NCI-H128 (cell line): ENCODE measurements at regions not wholly inside any gene's neighbourhood (a gene's known extent, or its start where the extent isn't known, plus 50 kb on each side); places are given as distances from the start of the nearest gene placed in this dataset.
"Not testable (repeated sequence)": the region's sequence is repeated elsewhere in the genome, so short reads cannot be mapped to it uniquely, and the experiment has no call there.

Source experiments
- DNase-seq: peaks from one replicate; lab custom pipeline; 2025; ENCODE audit not compliant: unreplicated experiment; lab: John Stamatoyannopoulos, UW

GRCh38 chr11:112611771-112612170 is 349.4 kb upstream of the NCAM1 start:
- no peak for DNase-seq

GRCh38 chr11:112612250-112612849 is 348.9 kb upstream of the NCAM1 start:
- DNase-seq: no peak

- DNase-seq: no peak
Observed at GRCh38 chr11:112613051-112613972, 347.9 kb upstream of the NCAM1 start.

- DNase-seq: no peak
Observed at GRCh38 chr11:112614605-112615004, 346.6 kb upstream of the NCAM1 start.

- DNase-seq: no peak
Observed at GRCh38 chr11:112615238-112615637, 346.0 kb upstream of the NCAM1 start.

- no peak for DNase-seq
Observed at GRCh38 chr11:112615891-112616290, 345.3 kb upstream of the NCAM1 start.

GRCh38 chr11:112616327-112617097 is 344.7 kb upstream of the NCAM1 start:
- DNase-seq: no peak

- no peak for DNase-seq
Observed at GRCh38 chr11:112617098-112617425, 344.2 kb upstream of the NCAM1 start.

- no peak for DNase-seq
Observed at GRCh38 chr11:112617977-112618826, 343.0 kb upstream of the NCAM1 start.

GRCh38 chr11:112619106-112619505 is 342.1 kb upstream of the NCAM1 start:
- no peak for DNase-seq

- no peak for DNase-seq
Observed at GRCh38 chr11:112620621-112621394, 340.4 kb upstream of the NCAM1 start.

GRCh38 chr11:112623057-112623456 is 338.2 kb upstream of the NCAM1 start:
- DNase-seq: no peak

- no peak for DNase-seq
Observed at GRCh38 chr11:112624431-112624830, 336.8 kb upstream of the NCAM1 start.

GRCh38 chr11:112624971-112625370 is 336.2 kb upstream of the NCAM1 start:
- DNase-seq: not testable (repeated sequence)

- no peak for DNase-seq
Observed at GRCh38 chr11:112625814-112626213, 335.4 kb upstream of the NCAM1 start.

- DNase-seq: no peak
Observed at GRCh38 chr11:112626731-112627130, 334.5 kb upstream of the NCAM1 start.

- DNase-seq: no peak
Observed at GRCh38 chr11:112627588-112628045, 333.6 kb upstream of the NCAM1 start.

- DNase-seq: no peak
Observed at GRCh38 chr11:112628676-112629075, 332.5 kb upstream of the NCAM1 start.

- DNase-seq: no peak
Observed at GRCh38 chr11:112630496-112630895, 330.7 kb upstream of the NCAM1 start.

GRCh38 chr11:112631333-112631732 is 329.9 kb upstream of the NCAM1 start:
- DNase-seq: no peak
